Mammary epithelial cell (primary cell): ENCODE measurements at regions not wholly inside any gene's neighbourhood (a gene's known extent, or its start where the extent isn't known, plus 50 kb on each side); places are given as distances from the start of the nearest gene placed in this dataset.

Experiments
- EZH2 ChIP-seq: IDR thresholded peaks from 2 replicates; pipeline ENCODE4 v1.6.1; 2012; ENCODE audit warnings: low read length, inconsistent platforms, borderline replicate concordance
- TF ChIP-seq, protein P1 (sequence below), 2 donors: IDR thresholded peaks in 1 of 2; conservative IDR thresholded peaks in 1 of 2; 2 replicates each; pipeline ENCODE4 v1.5.1; 2011 to 2012; ENCODE audit warnings: inconsistent platforms in 2 of 2, low read length in 2 of 2, mild to moderate bottlenecking in 2 of 2, control low read depth in 1 of 2, low read depth in 1 of 2; ENCODE audit not compliant: insufficient read depth in 1 of 2; ENCODE audit errors: extremely low read depth in 1 of 2

DNA sequence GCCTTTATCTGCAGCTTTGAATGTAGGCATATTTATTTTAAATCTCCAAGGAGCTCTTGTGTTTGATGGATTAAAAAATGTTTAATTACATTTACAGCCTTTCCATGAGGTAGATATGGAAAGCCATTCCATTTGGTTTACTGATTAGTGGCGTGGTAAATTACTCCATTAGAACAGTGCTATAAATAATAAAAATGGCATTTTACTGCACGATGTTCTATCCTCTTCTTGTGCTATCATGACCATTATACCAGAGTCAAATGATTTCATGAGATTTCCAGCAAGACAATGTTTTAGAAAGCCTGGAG lies 250.9 kb upstream of the HTR2A start:
- TF ChIP-seq, protein P1, sequence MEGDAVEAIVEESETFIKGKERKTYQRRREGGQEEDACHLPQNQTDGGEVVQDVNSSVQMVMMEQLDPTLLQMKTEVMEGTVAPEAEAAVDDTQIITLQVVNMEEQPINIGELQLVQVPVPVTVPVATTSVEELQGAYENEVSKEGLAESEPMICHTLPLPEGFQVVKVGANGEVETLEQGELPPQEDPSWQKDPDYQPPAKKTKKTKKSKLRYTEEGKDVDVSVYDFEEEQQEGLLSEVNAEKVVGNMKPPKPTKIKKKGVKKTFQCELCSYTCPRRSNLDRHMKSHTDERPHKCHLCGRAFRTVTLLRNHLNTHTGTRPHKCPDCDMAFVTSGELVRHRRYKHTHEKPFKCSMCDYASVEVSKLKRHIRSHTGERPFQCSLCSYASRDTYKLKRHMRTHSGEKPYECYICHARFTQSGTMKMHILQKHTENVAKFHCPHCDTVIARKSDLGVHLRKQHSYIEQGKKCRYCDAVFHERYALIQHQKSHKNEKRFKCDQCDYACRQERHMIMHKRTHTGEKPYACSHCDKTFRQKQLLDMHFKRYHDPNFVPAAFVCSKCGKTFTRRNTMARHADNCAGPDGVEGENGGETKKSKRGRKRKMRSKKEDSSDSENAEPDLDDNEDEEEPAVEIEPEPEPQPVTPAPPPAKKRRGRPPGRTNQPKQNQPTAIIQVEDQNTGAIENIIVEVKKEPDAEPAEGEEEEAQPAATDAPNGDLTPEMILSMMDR (conservative IDR thresholded peaks at IDR 0.05 in 1 of 2, IDR thresholded peaks at IDR 0.05 in 1 of 2; ENCODE audit: extremely low read depth in 1 of 2, insufficient read depth in 1 of 2, low read depth in 1 of 2, low read length in 2 of 2): no peak
- TF ChIP-seq EZH2: no peak
